HCT116 (cell line): ENCODE measurements at regions not wholly inside any gene's neighbourhood (a gene's known extent, or its start where the extent isn't known, plus 50 kb on each side); places are given as distances from the start of the nearest gene placed in this dataset.

Experiments
- ATAC-seq: fragments of 200-7000 bp; cut with Tn5 transposase; 2 replicates; pipeline ENCODE4 v1.9.1; 2020; ENCODE audit warnings: mild to moderate bottlenecking, moderate library complexity
- BruUV-seq: library from RNA; stranded (reverse); fragments of 400-500 nt; replicated peaks from 2 replicates; lab custom pipeline; 2021; lab: Mats Ljungman, UMichigan
- CTCF ChIA-PET: fragments of 300-600 bp; sonication (Branson Sonifier 250); formaldehyde crosslinking; loops from one replicate; lab custom pipeline; 2021; ENCODE audit warnings: antibody characterized with exemption; lab: Charles Lee
- POLR2A ChIA-PET: fragments of 300-600, 350-600 bp; sonication (Branson Sonifier 250); formaldehyde crosslinking; loops from one replicate; lab custom pipeline; 2021; ENCODE audit warnings: antibody characterized with exemption; lab: Charles Lee
- RAD21 ChIA-PET, 2 experiments: fragments of 300-600 bp; sonication (Branson Sonifier 250); formaldehyde crosslinking; loops; one replicate each; lab custom pipeline; 2023; ENCODE audit warnings: low total read pairs in 2 of 2; ENCODE audit not compliant: uncharacterized antibody in 2 of 2, unreplicated experiment in 2 of 2, low non-redundant PET in 1 of 2; lab: Charles Lee
- DNase-seq: peaks from one replicate; pipeline ENCODE4 v3.0.0-alpha.2; 2010; ENCODE audit warnings: low read depth, low spot score
- H2AFZ ChIP-seq: fragments of 200-600 bp; shearing (Covaris generic), sonication (generic); 2 replicates; pipeline ENCODE4 v1.6.1; 2017; ENCODE audit warnings: low read depth, mixed run types, mixed read lengths, antibody characterized with exemption, low read length; ENCODE audit not compliant: poor library complexity, severe bottlenecking
- H3K27ac ChIP-seq: 2 replicates; pipeline ENCODE4 v1.5.1; 2012; ENCODE audit warnings: low read depth, low read length
- H3K27me3 ChIP-seq: fragments of 200-600 bp; sonication (generic); 2 replicates; pipeline ENCODE4 v1.6.1; 2016; ENCODE audit warnings: mixed run types, low read length, mixed read lengths; ENCODE audit not compliant: insufficient read depth
- H3K36me3 ChIP-seq, 2 experiments: fragments of 200-500 bp in 1 of 2; fragments of 200-600 bp in 1 of 2; sonication (Bioruptor generic) in 1 of 2; sonication (generic) in 1 of 2; 2 replicates each; pipeline versions ENCODE4 v1.5.1 to v1.6.1; 2014 to 2016; ENCODE audit warnings: low read length in 2 of 2, inconsistent platforms in 1 of 2, mixed read lengths in 1 of 2, mixed run types in 1 of 2; ENCODE audit not compliant: insufficient read depth in 2 of 2, control insufficient read depth in 1 of 2
- H3K4me1 ChIP-seq, 2 experiments: fragments of 200-600 bp in 1 of 2; sonication (generic) in 1 of 2; 2 replicates each; pipeline versions ENCODE4 v1.5.1 to v1.6.1; 2012 to 2017; ENCODE audit warnings: low read length in 2 of 2, inconsistent platforms in 1 of 2, mild to moderate bottlenecking in 1 of 2, mixed read lengths in 1 of 2, mixed run types in 1 of 2, moderate library complexity in 1 of 2; ENCODE audit not compliant: insufficient read depth in 2 of 2, control insufficient read depth in 1 of 2
- H3K4me2 ChIP-seq: fragments of 200-600 bp; sonication (generic); 2 replicates; pipeline ENCODE4 v1.6.1; 2017; ENCODE audit warnings: mixed run types, low read length, mixed read lengths
- H3K4me3 ChIP-seq, 2 experiments: fragments of 200-600 bp in 1 of 2; sonication (generic) in 1 of 2; replicated peaks in 1 of 2; 2 replicates each; pipeline ENCODE4 v1.5.1; 2011 to 2016; ENCODE audit warnings: low read length in 2 of 2, control low read depth in 1 of 2, low read depth in 1 of 2, mild to moderate bottlenecking in 1 of 2, mixed read lengths in 1 of 2, mixed run types in 1 of 2
- H3K79me2 ChIP-seq: fragments of 200-600 bp; sonication (generic); 2 replicates; pipeline ENCODE4 v1.6.1; 2017; ENCODE audit warnings: mild to moderate bottlenecking, mixed run types, low read length, moderate library complexity, mixed read lengths; ENCODE audit not compliant: insufficient read depth
- H3K9ac ChIP-seq: fragments of 200-600 bp; sonication (generic); 2 replicates; pipeline ENCODE4 v1.6.1; 2016; ENCODE audit warnings: low read length, mixed read lengths
- H3K9me2 ChIP-seq: fragments of 200-600 bp; sonication (generic), shearing (Covaris generic); 2 replicates; pipeline ENCODE4 v1.6.1; 2017; ENCODE audit warnings: mixed run types, mild to moderate bottlenecking, moderate library complexity; ENCODE audit not compliant: insufficient read depth
- H3K9me3 ChIP-seq, 2 experiments: fragments of 200-500 bp in 1 of 2; fragments of 200-600 bp in 1 of 2; sonication (Bioruptor generic) in 1 of 2; sonication (generic) in 1 of 2; 2 replicates each; pipeline ENCODE4 v1.6.1; 2014 to 2017; ENCODE audit warnings: low read length in 2 of 2, mixed read lengths in 2 of 2, inconsistent platforms in 1 of 2, low read depth in 1 of 2, mild to moderate bottlenecking in 1 of 2, mixed run types in 1 of 2, moderate library complexity in 1 of 2; ENCODE audit not compliant: control insufficient read depth in 1 of 2, insufficient read depth in 1 of 2
- H4K20me1 ChIP-seq: fragments of 200-600 bp; sonication (generic), shearing (Covaris generic); 2 replicates; pipeline ENCODE4 v1.6.1; 2017; ENCODE audit warnings: mixed run types, mild to moderate bottlenecking, moderate library complexity; ENCODE audit not compliant: insufficient read depth
- ATF3 ChIP-seq: IDR thresholded peaks from 2 replicates; pipeline ENCODE4 v1.6.1; 2012
- CBX3 ChIP-seq: IDR thresholded peaks from 2 replicates; pipeline ENCODE4 v1.6.1; 2012; ENCODE audit warnings: low read depth
- CEBPB ChIP-seq: IDR thresholded peaks from 2 replicates; pipeline ENCODE4 v1.6.1; 2012; ENCODE audit warnings: low read depth
- CTCF ChIP-seq, 3 experiments: fragments of 200-600 bp in 1 of 3; sonication (generic) in 1 of 3; IDR thresholded peaks in 2 of 3; conservative IDR thresholded peaks in 1 of 3; 2 replicates each; pipeline ENCODE4 v1.5.1; 2012 to 2017; ENCODE audit warnings: low read depth in 2 of 3, low read length in 2 of 3, antibody characterized with exemption in 1 of 3, borderline replicate concordance in 1 of 3, control low read depth in 1 of 3, mild to moderate bottlenecking in 1 of 3, mixed read lengths in 1 of 3, mixed run types in 1 of 3, moderate library complexity in 1 of 3; ENCODE audit not compliant: insufficient read depth in 1 of 3
- ELF1 ChIP-seq: IDR thresholded peaks from 2 replicates; pipeline ENCODE4 v1.6.1; 2012; ENCODE audit warnings: low read depth, borderline replicate concordance
- EZH2 ChIP-seq: fragments of 200-600 bp; sonication (generic); IDR thresholded peaks from 2 replicates; pipeline ENCODE4 v1.6.1; 2017; ENCODE audit warnings: antibody characterized with exemption, mixed run types
- EZH2phosphoT487 ChIP-seq: fragments of 200-600 bp; IDR thresholded peaks from 2 replicates; pipeline ENCODE4 v1.6.1; 2018; ENCODE audit warnings: antibody characterized with exemption, borderline replicate concordance
- FOSL1 ChIP-seq: IDR thresholded peaks from 2 replicates; pipeline ENCODE4 v1.6.1; 2012; ENCODE audit warnings: low read depth
- JUND ChIP-seq: IDR thresholded peaks from 2 replicates; pipeline ENCODE4 v1.6.1; 2012
- MAX ChIP-seq: IDR thresholded peaks from 2 replicates; pipeline ENCODE4 v1.6.1; 2012
- POLR2AphosphoS5 ChIP-seq: IDR thresholded peaks from 2 replicates; pipeline ENCODE4 v1.6.1; 2011; ENCODE audit warnings: mild to moderate bottlenecking, low read depth, low read length, moderate library complexity
- RAD21 ChIP-seq: IDR thresholded peaks from 2 replicates; pipeline ENCODE4 v1.6.1; 2012; ENCODE audit warnings: low read depth, mild to moderate bottlenecking
- SIN3A ChIP-seq: IDR thresholded peaks from 2 replicates; pipeline ENCODE4 v1.6.1; 2012; ENCODE audit warnings: low read depth
- SP1 ChIP-seq: IDR thresholded peaks from 2 replicates; pipeline ENCODE4 v1.6.1; 2012; ENCODE audit warnings: low read depth
- SRF ChIP-seq: IDR thresholded peaks from 2 replicates; pipeline ENCODE4 v1.6.1; 2012; ENCODE audit warnings: low read depth
- TCF7L2 ChIP-seq: IDR thresholded peaks from 2 replicates; pipeline ENCODE4 v1.7.0; 2011; ENCODE audit warnings: borderline replicate concordance, inconsistent platforms; ENCODE audit not compliant: insufficient read depth, insufficient read length; ENCODE audit errors: extremely low read depth
- ZBTB33 ChIP-seq: IDR thresholded peaks from 2 replicates; pipeline ENCODE4 v1.6.1; 2011; ENCODE audit warnings: mild to moderate bottlenecking, low read length, moderate library complexity; ENCODE audit not compliant: insufficient replicate concordance; ENCODE audit errors: extremely low read depth
- ZFX ChIP-seq: fragments of 450-650 bp; IDR thresholded peaks from 2 replicates; pipeline ENCODE4 v1.6.1; 2017
- ZNF274 ChIP-seq: fragments of 200-500 bp; sonication (Bioruptor generic); IDR thresholded peaks from 2 replicates; pipeline ENCODE4 v1.6.1; 2014; ENCODE audit warnings: mild to moderate bottlenecking, low read depth, low read length, inconsistent platforms
- intact Hi-C: fragments of 100-400 bp; cut with micrococcal nuclease; formaldehyde crosslinking; loops from 2 replicates; pipeline ENCODE4 v1.10.0; 2022

- Histone ChIP-seq H3K4me1 (no peaks in the 10 kb centered on the region), H3K9ac (no peak overlapping the region), H3K4me2 (no peak overlapping the region), H2AFZ (no peak overlapping the region), H3K9me3 (no peaks in the 10 kb centered on the region), H3K4me3 (no peak overlapping the region), H3K36me3 (no peaks in the 10 kb centered on the region), H4K20me1 (no peaks in the 10 kb centered on the region), H3K27me3 (no peaks in the 10 kb centered on the region), H3K9me2 (no peaks in the 10 kb centered on the region), H3K79me2 (no peaks in the 10 kb centered on the region), H3K27ac (no peak overlapping the region)
- DNase-seq (no peak), ATAC-seq (no peak)
- POLR2A ChIA-PET = no interaction called here
- CTCF ChIA-PET = no interaction called here
- intact Hi-C loops = no loop called here
- no TSS peak for BruUV-seq
- no peak for TF ChIP-seq ELF1
- TF ChIP-seq SP1 = no peak
- TF ChIP-seq EZH2phosphoT487 = no peak
- no peak for TF ChIP-seq ZBTB33
- no peak for TF ChIP-seq SRF
- no peak for TF ChIP-seq FOSL1
- TF ChIP-seq POLR2AphosphoS5 = no peak
- TF ChIP-seq SIN3A = no peak
- no peak for TF ChIP-seq CEBPB
- no peak for TF ChIP-seq ZFX
- no peak for TF ChIP-seq EZH2
- TF ChIP-seq JUND = no peak
- no peak for TF ChIP-seq CTCF (IDR thresholded peaks at IDR 0.05 in 2 of 3, conservative IDR thresholded peaks at IDR 0.05 in 1 of 3; ENCODE audit: borderline replicate concordance in 1 of 3, insufficient read depth in 1 of 3, low read depth in 2 of 3, low read length in 2 of 3)
- no peak for TF ChIP-seq MAX
- no peak for TF ChIP-seq ZNF274
- TF ChIP-seq CBX3 = no peak
- no peak for TF ChIP-seq ATF3
- TF ChIP-seq TCF7L2 = no peak
- no peak for TF ChIP-seq RAD21
- RAD21 ChIA-PET = no interaction called here
Observed at GRCh38 chr2:55986700-55987440, 63.3 kb upstream of the EFEMP1 start.
